ENCODE measurements at regions not wholly inside any gene's neighbourhood (a gene's known extent, or its start where the extent isn't known, plus 50 kb on each side); places are given as distances from the start of the nearest gene placed in this dataset.

DNA sequence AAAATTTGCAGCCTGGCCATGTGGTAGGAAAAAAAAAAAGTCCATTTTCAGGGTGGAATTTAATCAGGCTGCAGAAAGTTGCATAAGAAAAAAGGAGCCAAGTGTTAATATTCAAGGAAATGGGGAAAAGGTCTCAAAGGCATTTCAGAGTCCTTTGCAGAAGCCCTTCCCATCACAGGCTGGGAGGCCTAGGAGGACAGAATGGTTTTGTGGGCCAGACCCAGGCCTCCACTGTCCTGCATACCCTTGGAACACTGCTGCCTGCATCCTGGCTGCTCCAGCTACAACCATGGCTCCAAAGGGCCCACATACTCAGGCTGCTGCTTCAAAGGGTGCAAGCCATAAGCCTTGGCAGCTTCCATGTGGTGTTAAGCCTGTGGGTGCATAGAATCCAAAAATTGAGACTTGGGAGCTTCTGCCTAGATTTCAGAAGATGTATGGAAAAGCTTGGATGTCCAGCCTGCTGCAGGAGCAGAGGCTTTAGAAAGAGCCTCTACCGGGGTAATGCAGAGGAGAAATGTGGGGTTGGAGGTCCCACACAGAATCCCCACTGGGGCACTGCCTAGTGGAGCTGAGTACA, 239.0 kb upstream of the STXBP5 start:
- TF ChIP-seq, protein P1, sequence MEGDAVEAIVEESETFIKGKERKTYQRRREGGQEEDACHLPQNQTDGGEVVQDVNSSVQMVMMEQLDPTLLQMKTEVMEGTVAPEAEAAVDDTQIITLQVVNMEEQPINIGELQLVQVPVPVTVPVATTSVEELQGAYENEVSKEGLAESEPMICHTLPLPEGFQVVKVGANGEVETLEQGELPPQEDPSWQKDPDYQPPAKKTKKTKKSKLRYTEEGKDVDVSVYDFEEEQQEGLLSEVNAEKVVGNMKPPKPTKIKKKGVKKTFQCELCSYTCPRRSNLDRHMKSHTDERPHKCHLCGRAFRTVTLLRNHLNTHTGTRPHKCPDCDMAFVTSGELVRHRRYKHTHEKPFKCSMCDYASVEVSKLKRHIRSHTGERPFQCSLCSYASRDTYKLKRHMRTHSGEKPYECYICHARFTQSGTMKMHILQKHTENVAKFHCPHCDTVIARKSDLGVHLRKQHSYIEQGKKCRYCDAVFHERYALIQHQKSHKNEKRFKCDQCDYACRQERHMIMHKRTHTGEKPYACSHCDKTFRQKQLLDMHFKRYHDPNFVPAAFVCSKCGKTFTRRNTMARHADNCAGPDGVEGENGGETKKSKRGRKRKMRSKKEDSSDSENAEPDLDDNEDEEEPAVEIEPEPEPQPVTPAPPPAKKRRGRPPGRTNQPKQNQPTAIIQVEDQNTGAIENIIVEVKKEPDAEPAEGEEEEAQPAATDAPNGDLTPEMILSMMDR (IDR thresholded peaks at IDR 0.05), result no peak
- no peak for TF ChIP-seq POLR2A (IDR thresholded peaks at IDR 0.05)

All from uterus (tissue), 2 donors.